ENCODE measurements at regions not wholly inside any gene's neighbourhood (a gene's known extent, or its start where the extent isn't known, plus 50 kb on each side); places are given as distances from the start of the nearest gene placed in this dataset.

- Histone ChIP-seq H3K9me2 (replicated peaks; ENCODE audit: insufficient read depth) (no peaks in the 10 kb centered on the region), H3K27me3 (peaks cover 27% of the 10 kb centered on the region), H3K27ac (no peak overlapping the region), H2AFZ (no peak overlapping the region), H3K79me2 (no peaks in the 10 kb centered on the region), H3K36me3 (replicated peaks; ENCODE audit: insufficient read depth, low read depth) (no peaks in the 10 kb centered on the region), H4K20me1 (ENCODE audit: insufficient read depth, poor library complexity, severe bottlenecking) (no peaks in the 10 kb centered on the region), H3K4me1 (ENCODE audit: insufficient read depth) (peaks cover 13% of the 10 kb centered on the region), H3K4me3 (no peak overlapping the region), H3K4me2 (peak overlapping the region; percentile 60), H3K9me3 (ENCODE audit: low read depth) (no peaks in the 10 kb centered on the region)
- WGBS (ENCODE audit: low lambda C conversion rate, missing lambda C conversion rate), result 20% methylated on average over 4 of the region's 4 CpGs
- TF ChIP-seq CTCF (IDR thresholded peaks at IDR 0.05; ENCODE audit: poor library complexity) (no peak), EZH2 (IDR thresholded peaks at IDR 0.05; ENCODE audit: borderline replicate concordance) (no peak), EZH2phosphoT487 (IDR thresholded peaks at IDR 0.05; ENCODE audit: low read depth, severe bottlenecking, unreplicated experiment) (no peak)
- DNase-seq (ENCODE audit: low spot score), result no peak
Measured at GRCh38 chr15:93332168-93332553, 243.2 kb upstream of the RGMA start.

- Histone ChIP-seq H3K79me2 (no peaks in the 10 kb centered on the region), H4K20me1 (ENCODE audit: insufficient read depth, poor library complexity, severe bottlenecking) (no peaks in the 10 kb centered on the region), H3K27ac (no peak overlapping the region), H3K27me3 (peaks cover 27% of the 10 kb centered on the region), H3K4me1 (ENCODE audit: insufficient read depth) (peaks cover 13% of the 10 kb centered on the region), H3K4me2 (peak overlapping the region; percentile 60), H3K4me3 (no peak overlapping the region), H2AFZ (no peak overlapping the region), H3K36me3 (replicated peaks; ENCODE audit: insufficient read depth, low read depth) (no peaks in the 10 kb centered on the region), H3K9me2 (replicated peaks; ENCODE audit: insufficient read depth) (no peaks in the 10 kb centered on the region), H3K9me3 (ENCODE audit: low read depth) (no peaks in the 10 kb centered on the region)
- WGBS (ENCODE audit: low lambda C conversion rate, missing lambda C conversion rate), result 2% methylated on average over 9 of the region's 9 CpGs
- DNase-seq (ENCODE audit: low spot score), result peak; percentile 31
- no peak for TF ChIP-seq EZH2 (IDR thresholded peaks at IDR 0.05; ENCODE audit: borderline replicate concordance)
- TF ChIP-seq CTCF (IDR thresholded peaks at IDR 0.05; ENCODE audit: poor library complexity), result no peak
- no peak for TF ChIP-seq EZH2phosphoT487 (IDR thresholded peaks at IDR 0.05; ENCODE audit: low read depth, severe bottlenecking, unreplicated experiment)
Measured at GRCh38 chr15:93331545-93332167, 242.6 kb upstream of the RGMA start.

GRCh38 chr15:93330912-93331544 is 242.0 kb upstream of the RGMA start:
- H2AFZ ChIP-seq, result no peak overlapping the region
- H3K9me3 ChIP-seq (ENCODE audit: low read depth), result no peaks in the 10 kb centered on the region
- H3K27me3 ChIP-seq, result peaks cover 27% of the 10 kb centered on the region
- H3K4me3 ChIP-seq, result no peak overlapping the region
- no peaks in the 10 kb centered on the region for H4K20me1 ChIP-seq (ENCODE audit: insufficient read depth, poor library complexity, severe bottlenecking)
- H3K36me3 ChIP-seq (replicated peaks; ENCODE audit: insufficient read depth, low read depth), result no peaks in the 10 kb centered on the region
- no peak overlapping the region for H3K27ac ChIP-seq
- H3K4me2 ChIP-seq, result peak overlapping the region; percentile 60
- DNase-seq (ENCODE audit: low spot score), result no peak
- 55% methylated on average over 6 of the region's 6 CpGs for WGBS (ENCODE audit: low lambda C conversion rate, missing lambda C conversion rate)
- no peak for TF ChIP-seq EZH2phosphoT487 (IDR thresholded peaks at IDR 0.05; ENCODE audit: low read depth, severe bottlenecking, unreplicated experiment)
- TF ChIP-seq EZH2 (IDR thresholded peaks at IDR 0.05; ENCODE audit: borderline replicate concordance), result no peak
- no peaks in the 10 kb centered on the region for H3K79me2 ChIP-seq
- H3K4me1 ChIP-seq (ENCODE audit: insufficient read depth), result peaks cover 13% of the 10 kb centered on the region
- H3K9me2 ChIP-seq (replicated peaks; ENCODE audit: insufficient read depth), result no peaks in the 10 kb centered on the region

- TF ChIP-seq EZH2phosphoT487 (IDR thresholded peaks at IDR 0.05; ENCODE audit: low read depth, severe bottlenecking, unreplicated experiment) (no peak), EZH2 (IDR thresholded peaks at IDR 0.05; ENCODE audit: borderline replicate concordance) (no peak)
- Histone ChIP-seq H3K4me3 (no peak overlapping the region), H3K9me3 (ENCODE audit: low read depth) (no peaks in the 10 kb centered on the region), H3K36me3 (replicated peaks; ENCODE audit: insufficient read depth, low read depth) (no peaks in the 10 kb centered on the region), H3K79me2 (no peaks in the 10 kb centered on the region), H3K9me2 (replicated peaks; ENCODE audit: insufficient read depth) (no peaks in the 10 kb centered on the region), H3K27ac (no peak overlapping the region), H4K20me1 (ENCODE audit: insufficient read depth, poor library complexity, severe bottlenecking) (no peaks in the 10 kb centered on the region), H3K4me2 (no peak overlapping the region), H2AFZ (no peak overlapping the region), H3K4me1 (ENCODE audit: insufficient read depth) (peaks cover 9% of the 10 kb centered on the region), H3K27me3 (peaks cover 2% of the 10 kb centered on the region)
- 52% methylated on average over 2 of the region's 2 CpGs for WGBS (ENCODE audit: low lambda C conversion rate, missing lambda C conversion rate)
- no peak for DNase-seq (ENCODE audit: low spot score)
Measured at GRCh38 chr15:93327364-93327763, 238.4 kb upstream of the RGMA start.

All from hepatocyte (in vitro differentiated cells).